Common myeloid progenitor, CD34-positive (primary cell): ENCODE measurements at regions not wholly inside any gene's neighbourhood (a gene's known extent, or its start where the extent isn't known, plus 50 kb on each side); places are given as distances from the start of the nearest gene placed in this dataset.

Source experiments
- CTCF ChIA-PET: fragments of 350-600 bp; sonication (Branson Sonifier 250); formaldehyde crosslinking; loops from one replicate; lab custom pipeline; 2021; ENCODE audit warnings: antibody characterized with exemption; lab: Charles Lee
- POLR2A ChIA-PET: fragments of 350-600 bp; sonication (Branson Sonifier 250); formaldehyde crosslinking; loops from one replicate; lab custom pipeline; 2021; ENCODE audit warnings: antibody characterized with exemption; lab: Charles Lee
- DNase-seq, 3 donors: peaks; one replicate each; pipeline versions ENCODE4 v3.0.0 to v3.0.0-alpha.2; 2013
- H3K27ac ChIP-seq, 2 experiments: 1 replicate in 1 of 2; 2 replicates in 1 of 2; pipeline ENCODE4 v1.7.0; 2013; ENCODE audit warnings: inconsistent platforms in 2 of 2, low read length in 2 of 2, mild to moderate bottlenecking in 2 of 2, low read depth in 1 of 2, moderate library complexity in 1 of 2; ENCODE audit not compliant: severe bottlenecking in 2 of 2, insufficient read depth in 1 of 2, poor library complexity in 1 of 2
- H3K27me3 ChIP-seq, 5 experiments: replicated peaks in 2 of 5; 1 replicate in 3 of 5; 2 replicates in 2 of 5; pipeline versions ENCODE4 v1.6.1 to v1.7.0; 2013; ENCODE audit warnings: low read length in 4 of 5, mild to moderate bottlenecking in 2 of 5, moderate library complexity in 2 of 5, inconsistent platforms in 1 of 5; ENCODE audit not compliant: insufficient read depth in 5 of 5, control insufficient read depth in 4 of 5
- H3K36me3 ChIP-seq, 4 experiments: 1 replicate in 2 of 4; 2 replicates in 2 of 4; pipeline versions ENCODE4 v1.6.1 to v1.7.0; 2013; ENCODE audit warnings: low read length in 3 of 4, control low read depth in 1 of 4, mild to moderate bottlenecking in 1 of 4; ENCODE audit not compliant: control insufficient read depth in 4 of 4, insufficient read depth in 4 of 4
- H3K4me1 ChIP-seq, 4 experiments: 1 replicate in 3 of 4; 2 replicates in 1 of 4; pipeline versions ENCODE4 v1.6.1 to v1.7.1; 2013; ENCODE audit warnings: low read length in 3 of 4, mild to moderate bottlenecking in 3 of 4, control low read depth in 1 of 4, inconsistent platforms in 1 of 4, moderate library complexity in 1 of 4; ENCODE audit not compliant: control insufficient read depth in 4 of 4, insufficient read depth in 4 of 4; ENCODE audit errors: control extremely low read depth in 1 of 4
- H3K4me3 ChIP-seq, 7 experiments: 1 replicate in 4 of 7; 2 replicates in 3 of 7; pipeline versions ENCODE4 v1.5.1 to v1.7.0; 2013; ENCODE audit warnings: mild to moderate bottlenecking in 7 of 7, low read length in 6 of 7, moderate library complexity in 6 of 7, inconsistent platforms in 2 of 7, low read depth in 2 of 7, control low read depth in 1 of 7; ENCODE audit not compliant: insufficient read depth in 4 of 7, control insufficient read depth in 1 of 7; ENCODE audit errors: extremely low read depth in 1 of 7
- H3K9me3 ChIP-seq, 5 experiments: 1 replicate in 4 of 5; 2 replicates in 1 of 5; pipeline versions ENCODE4 v1.6.1 to v1.7.1; 2013; ENCODE audit warnings: low read length in 4 of 5, mild to moderate bottlenecking in 2 of 5, inconsistent platforms in 1 of 5, low read depth in 1 of 5, moderate library complexity in 1 of 5; ENCODE audit not compliant: control insufficient read depth in 4 of 5, insufficient read depth in 2 of 5; ENCODE audit errors: control extremely low read depth in 1 of 5
- WGBS: methylation state at CpG from one replicate; pipeline ENCODE4 v1.1.5; 2013; ENCODE audit not compliant: insufficient coverage; 5-methylcytosine and 5-hydroxymethylcytosine counted together

GRCh38 chr7:12984117-12984516 is 296.7 kb downstream of the ARL4A start:
- Histone ChIP-seq H3K27ac (no peak overlapping the region), H3K27me3 (no peaks in the 10 kb centered on the region), H3K4me1 (no peaks in the 10 kb centered on the region), H3K4me3 (no peak overlapping the region), H3K36me3 (no peaks in the 10 kb centered on the region), H3K9me3 (no peaks in the 10 kb centered on the region)
- WGBS = 80% methylated on average over 2 of the region's 4 CpGs
- DNase-seq = no peak
- CTCF ChIA-PET = no interaction called here
- POLR2A ChIA-PET = no interaction called here

GRCh38 chr7:12985228-12985627 is 297.8 kb downstream of the ARL4A start:
- no peak for DNase-seq
- no peaks in the 10 kb centered on the region for H3K9me3 ChIP-seq
- ChIA-PET CTCF (no interaction called here), POLR2A (no interaction called here)
- WGBS = no CpG with 5 or more reads among the region's 1 CpG
- no peaks in the 10 kb centered on the region for H3K36me3 ChIP-seq
- no peaks in the 10 kb centered on the region for H3K4me1 ChIP-seq
- H3K4me3 ChIP-seq = no peak overlapping the region
- no peak overlapping the region for H3K27ac ChIP-seq
- H3K27me3 ChIP-seq = no peaks in the 10 kb centered on the region

GRCh38 chr7:12985752-12986151 is 298.3 kb downstream of the ARL4A start:
- Histone ChIP-seq H3K9me3 (no peaks in the 10 kb centered on the region), H3K27ac (no peak overlapping the region), H3K4me1 (no peaks in the 10 kb centered on the region), H3K27me3 (peaks cover 0 to 2% (median 0%) of the 10 kb centered on the region in 5 experiments), H3K4me3 (no peak overlapping the region), H3K36me3 (no peaks in the 10 kb centered on the region)
- ChIA-PET CTCF (no interaction called here), POLR2A (no interaction called here)
- DNase-seq = no peak
- no CpG with 5 or more reads among the region's 2 CpGs for WGBS

GRCh38 chr7:12987238-12987637 is 299.8 kb downstream of the ARL4A start:
- Histone ChIP-seq H3K9me3 (no peaks in the 10 kb centered on the region), H3K27me3 (peaks cover 0 to 2% (median 0%) of the 10 kb centered on the region in 5 experiments), H3K36me3 (no peaks in the 10 kb centered on the region), H3K4me1 (no peaks in the 10 kb centered on the region), H3K27ac (no peak overlapping the region), H3K4me3 (no peak overlapping the region)
- ChIA-PET CTCF (no interaction called here), POLR2A (no interaction called here)
- DNase-seq = no peak

GRCh38 chr7:12990440-12990839 is 303.0 kb downstream of the ARL4A start:
- ChIA-PET CTCF (no interaction called here), POLR2A (no interaction called here)
- Histone ChIP-seq H3K27ac (no peak overlapping the region), H3K4me3 (no peak overlapping the region), H3K36me3 (no peaks in the 10 kb centered on the region), H3K27me3 (peaks cover 0 to 2% (median 0%) of the 10 kb centered on the region in 5 experiments), H3K4me1 (no peaks in the 10 kb centered on the region), H3K9me3 (no peaks in the 10 kb centered on the region)
- WGBS = 100% methylated on average over 1 of the region's 4 CpGs
- DNase-seq = no peak

GRCh38 chr7:12993025-12993424 is 305.6 kb downstream of the ARL4A start:
- ChIA-PET POLR2A (no interaction called here), CTCF (no interaction called here)
- H3K36me3 ChIP-seq = no peaks in the 10 kb centered on the region
- no peaks in the 10 kb centered on the region for H3K4me1 ChIP-seq
- no peak overlapping the region for H3K27ac ChIP-seq
- no peak for DNase-seq
- no peaks in the 10 kb centered on the region for H3K9me3 ChIP-seq
- H3K4me3 ChIP-seq = no peak overlapping the region
- peaks cover 0 to 2% (median 0%) of the 10 kb centered on the region in 5 experiments for H3K27me3 ChIP-seq

GRCh38 chr7:12995912-12996469 is 308.6 kb downstream of the ARL4A start:
- POLR2A ChIA-PET = no interaction called here
- whole genome bisulfite sequencing = 86% methylated on average over 1 of the region's 2 CpGs

More at GRCh38 chr7:12995912-12996469, 308.6 kb downstream of the ARL4A start:
- CTCF ChIA-PET = no interaction called here
- H3K36me3 ChIP-seq = no peaks in the 10 kb centered on the region
- DNase-seq = no peak
- no peak overlapping the region for H3K27ac ChIP-seq
- no peaks in the 10 kb centered on the region for H3K27me3 ChIP-seq
- no peaks in the 10 kb centered on the region for H3K9me3 ChIP-seq
- H3K4me3 ChIP-seq = no peak overlapping the region
- H3K4me1 ChIP-seq = no peaks in the 10 kb centered on the region
